NCI-H1105 (cell line): ENCODE measurements at regions not wholly inside any gene's neighbourhood (a gene's known extent, or its start where the extent isn't known, plus 50 kb on each side); places are given as distances from the start of the nearest gene placed in this dataset.

Experiments used
- DNase-seq: peaks from one replicate; lab custom pipeline; 2025; lab: John Stamatoyannopoulos, UW

- no peak for DNase-seq
Observed at GRCh38 chr3:59653405-59654122, 603.7 kb upstream of the CFAP20DC start.

DNA sequence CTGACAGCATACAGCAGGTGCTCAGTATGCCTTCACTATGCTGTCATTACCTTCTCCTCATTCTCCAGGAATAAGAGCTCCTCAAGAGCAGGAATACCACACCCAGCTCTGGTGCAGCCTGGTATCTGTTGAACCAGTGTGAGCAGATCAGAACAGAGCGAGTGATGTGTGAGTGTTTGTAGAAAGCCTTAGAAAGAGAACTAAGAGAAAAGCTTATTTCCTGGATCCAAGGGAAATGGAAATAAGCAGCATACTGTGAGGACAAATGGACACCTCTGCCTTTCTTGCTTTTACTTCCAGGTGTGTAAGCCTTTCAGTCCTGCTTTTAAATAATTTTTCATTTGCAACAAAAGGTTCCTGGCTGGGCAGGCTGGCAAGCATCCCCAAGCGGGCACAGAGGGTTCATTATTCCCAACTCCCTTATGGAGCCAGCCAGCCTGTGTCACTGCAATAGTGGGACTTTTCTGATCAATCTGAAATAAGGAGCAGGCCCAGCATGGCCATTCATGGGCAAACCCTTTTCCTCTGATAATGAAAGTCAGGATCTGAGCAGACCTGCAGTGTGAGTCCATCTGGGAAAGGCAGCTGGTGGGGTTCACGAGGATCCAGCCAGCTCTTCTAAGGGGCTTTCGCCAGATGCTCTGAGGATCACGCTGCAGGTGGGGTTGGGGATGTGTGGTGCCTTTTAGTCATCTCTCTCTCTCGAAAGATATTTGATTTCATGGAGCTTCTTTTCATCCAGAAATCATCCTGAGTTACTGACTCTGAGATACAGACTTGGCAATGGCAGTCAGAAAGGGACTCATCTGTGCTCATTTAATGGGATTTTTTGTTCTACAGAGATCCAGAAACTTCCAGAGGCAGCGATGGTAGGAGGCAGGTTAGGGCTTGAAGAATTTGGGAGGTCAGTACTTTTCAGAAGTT is 594.9 kb upstream of the CFAP20DC start:
- no peak for DNase-seq

DNA sequence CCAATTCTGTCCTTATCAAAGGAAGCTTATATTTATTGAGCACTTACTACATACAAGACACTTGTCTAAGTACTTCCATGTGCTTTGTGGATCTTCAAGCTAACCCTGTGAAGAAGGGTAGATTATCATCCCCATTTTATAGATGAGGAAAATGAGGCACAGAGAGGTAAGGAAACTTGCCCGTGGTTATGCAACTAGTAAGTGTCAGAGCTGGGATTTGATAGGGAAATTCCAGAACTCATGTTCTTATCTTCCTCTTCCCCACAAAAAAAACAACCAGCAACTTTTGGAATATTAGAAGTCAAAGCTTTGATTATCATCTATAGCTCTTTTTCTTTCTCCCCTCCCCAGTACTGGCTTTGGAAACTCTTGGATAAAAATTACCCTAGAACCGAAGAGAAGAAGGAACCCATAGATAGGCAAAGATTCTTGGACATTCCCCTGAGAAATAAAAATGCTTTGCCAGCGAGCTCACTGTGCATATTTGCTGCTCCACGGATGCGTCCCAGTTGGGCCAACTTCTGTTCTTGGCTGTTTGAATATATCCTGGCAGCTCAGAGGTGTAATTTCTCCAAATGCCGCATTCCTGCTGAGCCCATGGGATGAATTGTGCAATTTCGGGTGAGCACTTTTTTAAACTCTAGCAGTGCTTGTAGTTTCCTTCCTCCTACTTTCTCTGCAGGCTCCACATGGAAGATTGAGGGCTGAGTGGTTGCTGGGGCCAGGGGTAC is 591.5 kb upstream of the CFAP20DC start:
- DNase-seq, result no peak

GRCh38 chr3:59632760-59633573 is 583.1 kb upstream of the CFAP20DC start:
- DNase-seq, result no peak

- DNase-seq, result no peak
Observed at GRCh38 chr3:59631482-59631881, 581.7 kb upstream of the CFAP20DC start.

- no peak for DNase-seq
Observed at GRCh38 chr3:59621037-59621436, 571.2 kb upstream of the CFAP20DC start.

DNA sequence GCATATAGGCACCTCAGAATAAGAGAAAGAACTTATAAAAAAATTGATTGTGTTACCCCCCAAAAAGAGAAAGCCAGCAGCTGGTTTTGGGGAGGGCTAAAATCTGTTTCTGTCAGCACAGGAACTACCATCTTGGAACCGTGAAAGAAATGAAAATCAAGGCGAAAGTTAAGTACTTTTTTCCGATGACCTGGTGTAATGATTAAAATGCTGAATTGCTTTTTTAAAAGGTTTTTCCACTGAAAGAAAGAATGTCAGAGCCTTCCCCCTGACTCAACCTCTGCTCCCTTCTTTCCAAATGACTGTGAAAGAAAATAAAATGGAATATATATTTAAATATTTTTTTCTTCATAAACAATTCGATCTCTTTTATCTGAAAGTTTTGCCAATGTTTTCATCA is 570.5 kb upstream of the CFAP20DC start:
- DNase-seq, result no peak

GRCh38 chr3:59612444-59612715 is 562.6 kb upstream of the CFAP20DC start:
- DNase-seq, result no peak

- no peak for DNase-seq
Observed at GRCh38 chr3:59611649-59612443, 562.0 kb upstream of the CFAP20DC start.

- no peak for DNase-seq
Observed at GRCh38 chr3:59609657-59610348, 560.0 kb upstream of the CFAP20DC start.

GRCh38 chr3:59608356-59608755 is 558.5 kb upstream of the CFAP20DC start:
- peak; percentile 6 for DNase-seq

GRCh38 chr3:59607656-59608055 is 557.8 kb upstream of the CFAP20DC start:
- DNase-seq, result peak; percentile 12

DNA sequence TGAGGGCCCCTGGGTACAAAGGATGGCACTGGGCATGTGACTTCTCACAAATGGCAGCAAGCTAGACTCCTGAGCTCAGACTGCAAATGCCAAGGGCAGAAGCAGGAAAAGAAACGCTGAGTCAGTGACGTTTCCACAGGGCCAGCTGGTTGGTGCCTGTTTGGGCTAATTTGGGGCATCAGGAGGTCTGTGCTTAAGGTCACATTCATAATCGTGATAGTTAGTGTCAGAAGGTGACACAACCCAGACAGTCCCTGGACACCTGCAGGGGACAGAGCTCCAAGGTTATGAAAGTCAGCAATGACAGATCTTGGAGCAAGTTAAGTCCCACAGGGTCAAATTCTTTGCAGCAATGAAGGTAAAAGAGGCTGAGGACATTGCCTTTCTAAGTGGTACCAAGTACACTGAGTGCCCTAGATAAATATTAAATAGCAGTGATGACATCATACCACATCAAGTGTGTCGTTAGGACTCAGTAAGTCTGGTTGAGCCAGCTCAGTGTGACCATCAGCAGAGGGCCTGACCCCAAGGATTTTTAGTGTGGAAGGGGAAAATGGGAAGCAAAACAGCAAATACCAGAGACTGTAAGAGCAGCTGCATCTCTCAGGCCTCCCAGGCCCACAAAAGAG is 556.9 kb upstream of the CFAP20DC start:
- DNase-seq, result no peak

DNA sequence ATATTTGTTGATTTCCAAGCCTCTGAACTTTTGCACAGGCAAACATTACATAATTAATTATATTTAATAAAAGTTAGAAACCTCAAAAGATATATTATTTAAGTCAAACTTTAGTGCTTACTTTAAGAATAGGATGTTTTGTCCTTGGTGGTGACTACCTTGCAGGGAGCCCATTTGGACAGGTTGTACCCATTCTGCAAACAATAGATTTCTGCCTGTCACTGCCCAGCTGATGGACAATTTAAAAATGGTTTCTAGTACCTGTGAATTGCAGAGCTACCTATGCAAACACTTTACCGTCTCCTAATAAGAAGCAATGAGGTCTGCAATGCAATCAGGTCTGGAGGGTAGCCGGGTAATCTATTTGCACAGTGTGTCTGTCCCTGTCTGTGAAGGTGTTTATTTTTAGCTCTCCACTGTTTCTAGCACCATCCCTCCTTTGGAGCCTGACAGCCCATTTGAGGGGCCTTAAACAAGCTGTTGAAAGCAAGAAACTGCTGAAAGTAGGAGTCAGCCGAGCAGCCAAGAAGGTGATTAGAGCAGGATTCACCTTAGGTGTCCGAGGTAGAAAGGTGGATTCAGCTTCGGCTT is 556.2 kb upstream of the CFAP20DC start:
- no peak for DNase-seq

GRCh38 chr3:59605318-59605717 is 555.5 kb upstream of the CFAP20DC start:
- peak; percentile 80 for DNase-seq

- no peak for DNase-seq
Observed at GRCh38 chr3:59601486-59601885, 551.7 kb upstream of the CFAP20DC start.

GRCh38 chr3:59600631-59601030 is 550.8 kb upstream of the CFAP20DC start:
- no peak for DNase-seq

DNA sequence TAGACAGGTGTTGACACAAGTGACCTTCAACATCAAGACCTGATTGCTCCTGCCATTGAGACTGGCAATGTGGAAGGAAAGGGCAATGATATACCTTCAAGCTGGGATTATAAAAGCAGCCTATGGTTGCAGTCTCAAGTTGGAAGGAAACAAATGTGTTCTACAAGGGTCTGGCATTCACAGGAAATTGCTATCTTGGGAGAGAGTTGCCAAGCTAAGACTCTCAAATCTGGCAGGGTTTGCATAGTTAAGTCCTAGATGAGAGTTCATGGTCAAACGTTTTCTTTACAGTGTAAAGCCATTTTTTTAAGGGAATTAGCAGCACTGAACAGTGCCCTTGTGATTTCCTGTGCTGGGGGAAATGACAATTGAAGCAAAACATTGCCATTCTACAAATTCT is 546.9 kb upstream of the CFAP20DC start:
- DNase-seq, result no peak

DNA sequence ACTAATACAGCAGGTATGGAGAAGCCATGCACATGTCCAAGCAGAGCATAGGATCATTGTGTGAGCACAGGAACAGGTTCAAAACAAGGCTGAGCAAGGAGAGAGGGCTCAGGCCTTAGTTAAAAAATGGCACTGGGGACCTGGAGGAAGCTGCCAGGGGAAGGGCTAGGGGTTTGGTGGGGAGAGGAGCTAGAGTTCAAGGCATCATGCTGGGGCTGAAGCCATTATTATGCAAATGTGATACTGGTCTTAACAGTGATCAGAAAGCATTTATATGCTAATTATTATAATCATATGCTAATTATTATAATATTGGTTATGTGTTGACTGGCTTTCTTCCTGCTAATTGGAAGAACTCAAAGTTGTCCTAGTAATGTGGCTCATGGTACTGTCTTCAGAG is 546.0 kb upstream of the CFAP20DC start:
- no peak for DNase-seq

DNA sequence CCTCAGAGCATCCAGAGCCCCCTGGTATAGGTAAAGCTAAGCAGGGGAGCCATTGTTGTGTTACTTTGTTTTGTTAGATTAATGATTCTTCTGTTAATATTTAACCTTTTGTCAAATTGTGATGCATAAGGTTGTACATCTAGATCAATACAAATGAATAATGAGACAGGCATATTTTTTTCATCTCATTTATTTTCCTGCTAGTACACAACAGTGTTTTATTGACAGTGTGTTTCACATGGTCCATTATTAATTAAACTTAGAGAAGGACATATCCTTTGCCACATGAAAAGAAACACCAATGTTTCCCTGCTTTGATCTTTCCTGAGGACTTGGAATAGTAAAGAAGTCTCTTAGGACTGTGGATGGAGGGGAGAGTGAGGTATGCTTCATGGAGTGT is 543.6 kb upstream of the CFAP20DC start:
- no peak for DNase-seq
